ENCODE measurements at regions not wholly inside any gene's neighbourhood (a gene's known extent, or its start where the extent isn't known, plus 50 kb on each side); places are given as distances from the start of the nearest gene placed in this dataset.

- Histone ChIP-seq H3K27me3 (ENCODE audit: control insufficient read depth, insufficient read depth, low read length) (no peaks in the 10 kb centered on the region), H2AK9ac (replicated peaks; ENCODE audit: low read depth, low read length, poor library complexity) (no peak overlapping the region), H2BK120ac (ENCODE audit: low read depth, low read length) (no peak overlapping the region), H3K36me3 (ENCODE audit: control insufficient read depth, insufficient read depth, low read length) (no peaks in the 10 kb centered on the region), H2BK5ac (ENCODE audit: low read depth, low read length, poor library complexity, severe bottlenecking) (no peak overlapping the region), H2BK15ac (ENCODE audit: low read depth, low read length) (no peak overlapping the region), H3K9ac (ENCODE audit: low read depth, low read length) (no peak overlapping the region), H3K27ac (ENCODE audit: insufficient read depth, low read length) (no peak overlapping the region), H4K20me1 (ENCODE audit: insufficient read depth, low read length) (no peaks in the 10 kb centered on the region), H3K4me2 (ENCODE audit: low read depth, low read length) (no peak overlapping the region), H2BK20ac (ENCODE audit: low read depth, low read length) (no peak overlapping the region), H4K5ac (ENCODE audit: low read depth, low read length) (no peak overlapping the region), H3K79me1 (ENCODE audit: low read depth in 1 of 2, low read length in 2 of 2) (no peaks in the 10 kb centered on the region), H3K18ac (ENCODE audit: low read depth, low read length) (no peak overlapping the region), H3K56ac (ENCODE audit: extremely low read depth, insufficient read depth, low read length) (no peak overlapping the region), H3K14ac (replicated peaks; ENCODE audit: low read depth, low read length) (no peak overlapping the region), H2AFZ (replicated peaks; ENCODE audit: low read length, poor library complexity) (no peak overlapping the region), H3K23ac (ENCODE audit: low read depth, low read length) (no peak overlapping the region), H3K4me3 (ENCODE audit: insufficient read depth, low read depth, low read length) (no peak overlapping the region), H4K8ac (ENCODE audit: low read depth in 2 of 2, low read length in 2 of 2) (no peak overlapping the region), H4K91ac (ENCODE audit: insufficient read depth, low read depth, low read length) (no peak overlapping the region), H3K9me3 (ENCODE audit: control insufficient read depth, insufficient read depth, low read length) (no peaks in the 10 kb centered on the region), H3K9me1 (ENCODE audit: insufficient read depth, low read length) (no peaks in the 10 kb centered on the region), H2AK5ac (ENCODE audit: low read depth, low read length) (no peak overlapping the region), H3K4me1 (ENCODE audit: control insufficient read depth, insufficient read depth, low read length) (no peaks in the 10 kb centered on the region), H3K4ac (ENCODE audit: low read depth, low read length) (no peak overlapping the region)
- 60% methylated on average over 1 of the region's 2 CpGs; no CpG with 5 or more reads in 1 of the 2 experiments for WGBS, 2 experiments (ENCODE audit: extremely low coverage in 2 of 2, insufficient read length in 1 of 2)
- in situ Hi-C loops (cut with MboI; ENCODE audit: low sequenced_read_pairs) (no loop called here), dilution Hi-C loops (cut with HindIII; ENCODE audit: low sequenced_read_pairs, unreplicated experiment) (no loop called here), intact Hi-C loops (cut with micrococcal nuclease) (no loop called here)
- no peak for ATAC-seq (ENCODE audit: low read depth)
- DNase-seq: no peak
- no peak for TF ChIP-seq MAFK (IDR thresholded peaks at IDR 0.05; ENCODE audit: low read depth, low read length)
- TF ChIP-seq POLR2A (IDR thresholded peaks at IDR 0.05; ENCODE audit: low read depth, low read length): no peak
- no peak for TF ChIP-seq RAD21 (IDR thresholded peaks at IDR 0.05; ENCODE audit: low read length)
- BruUV-seq (replicated peaks): no TSS peak
- CTCF ChIA-PET: no interaction called here
- POLR2A ChIA-PET (ENCODE audit: unreplicated experiment): no interaction called here
Measured at GRCh38 chr1:230490436-230490835, 64.3 kb upstream of the PGBD5 start.
